ENCODE measurements at regions not wholly inside any gene's neighbourhood (a gene's known extent, or its start where the extent isn't known, plus 50 kb on each side); places are given as distances from the start of the nearest gene placed in this dataset.

DNA sequence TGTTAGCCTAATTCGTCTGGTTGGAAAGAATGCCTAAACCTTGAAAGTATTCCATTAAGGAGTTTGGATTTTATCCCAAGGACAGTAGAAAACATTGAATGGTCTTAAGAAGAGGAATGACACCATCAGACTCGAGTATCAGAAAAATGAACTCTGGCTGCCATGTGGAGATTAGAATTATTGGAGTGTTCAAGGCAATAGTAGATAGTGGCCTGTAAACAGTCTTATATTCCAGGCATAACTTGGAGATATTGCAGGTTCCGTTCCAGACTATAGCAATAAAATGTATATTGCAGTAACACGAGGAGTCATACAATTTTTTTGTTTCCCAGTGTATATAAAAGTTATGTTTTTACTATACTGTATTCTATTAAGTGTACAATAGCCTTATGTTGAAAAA, 130.9 kb downstream of the GDAP2 start:
- TF ChIP-seq SRF (IDR thresholded peaks at IDR 0.05; ENCODE audit: low read depth): no peak
- TF ChIP-seq, protein P1, sequence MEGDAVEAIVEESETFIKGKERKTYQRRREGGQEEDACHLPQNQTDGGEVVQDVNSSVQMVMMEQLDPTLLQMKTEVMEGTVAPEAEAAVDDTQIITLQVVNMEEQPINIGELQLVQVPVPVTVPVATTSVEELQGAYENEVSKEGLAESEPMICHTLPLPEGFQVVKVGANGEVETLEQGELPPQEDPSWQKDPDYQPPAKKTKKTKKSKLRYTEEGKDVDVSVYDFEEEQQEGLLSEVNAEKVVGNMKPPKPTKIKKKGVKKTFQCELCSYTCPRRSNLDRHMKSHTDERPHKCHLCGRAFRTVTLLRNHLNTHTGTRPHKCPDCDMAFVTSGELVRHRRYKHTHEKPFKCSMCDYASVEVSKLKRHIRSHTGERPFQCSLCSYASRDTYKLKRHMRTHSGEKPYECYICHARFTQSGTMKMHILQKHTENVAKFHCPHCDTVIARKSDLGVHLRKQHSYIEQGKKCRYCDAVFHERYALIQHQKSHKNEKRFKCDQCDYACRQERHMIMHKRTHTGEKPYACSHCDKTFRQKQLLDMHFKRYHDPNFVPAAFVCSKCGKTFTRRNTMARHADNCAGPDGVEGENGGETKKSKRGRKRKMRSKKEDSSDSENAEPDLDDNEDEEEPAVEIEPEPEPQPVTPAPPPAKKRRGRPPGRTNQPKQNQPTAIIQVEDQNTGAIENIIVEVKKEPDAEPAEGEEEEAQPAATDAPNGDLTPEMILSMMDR (IDR thresholded peaks at IDR 0.05 in 2 of 3, conservative IDR thresholded peaks at IDR 0.05 in 1 of 3; ENCODE audit: borderline replicate concordance in 1 of 3, insufficient read depth in 1 of 3, low read depth in 2 of 3, low read length in 2 of 3): no peak
- TF ChIP-seq POLR2AphosphoS5 (IDR thresholded peaks at IDR 0.05; ENCODE audit: low read depth, low read length): no peak
- no peak for TF ChIP-seq CEBPB (IDR thresholded peaks at IDR 0.05; ENCODE audit: low read depth)
- no peak for TF ChIP-seq YY1 (IDR thresholded peaks at IDR 0.05; ENCODE audit: extremely low read depth, insufficient replicate concordance, low read depth, low read length)
- TF ChIP-seq ELF1 (IDR thresholded peaks at IDR 0.05; ENCODE audit: borderline replicate concordance, low read depth): no peak
- TF ChIP-seq SIN3A (IDR thresholded peaks at IDR 0.05; ENCODE audit: low read depth): no peak
- TF ChIP-seq, protein P2, sequence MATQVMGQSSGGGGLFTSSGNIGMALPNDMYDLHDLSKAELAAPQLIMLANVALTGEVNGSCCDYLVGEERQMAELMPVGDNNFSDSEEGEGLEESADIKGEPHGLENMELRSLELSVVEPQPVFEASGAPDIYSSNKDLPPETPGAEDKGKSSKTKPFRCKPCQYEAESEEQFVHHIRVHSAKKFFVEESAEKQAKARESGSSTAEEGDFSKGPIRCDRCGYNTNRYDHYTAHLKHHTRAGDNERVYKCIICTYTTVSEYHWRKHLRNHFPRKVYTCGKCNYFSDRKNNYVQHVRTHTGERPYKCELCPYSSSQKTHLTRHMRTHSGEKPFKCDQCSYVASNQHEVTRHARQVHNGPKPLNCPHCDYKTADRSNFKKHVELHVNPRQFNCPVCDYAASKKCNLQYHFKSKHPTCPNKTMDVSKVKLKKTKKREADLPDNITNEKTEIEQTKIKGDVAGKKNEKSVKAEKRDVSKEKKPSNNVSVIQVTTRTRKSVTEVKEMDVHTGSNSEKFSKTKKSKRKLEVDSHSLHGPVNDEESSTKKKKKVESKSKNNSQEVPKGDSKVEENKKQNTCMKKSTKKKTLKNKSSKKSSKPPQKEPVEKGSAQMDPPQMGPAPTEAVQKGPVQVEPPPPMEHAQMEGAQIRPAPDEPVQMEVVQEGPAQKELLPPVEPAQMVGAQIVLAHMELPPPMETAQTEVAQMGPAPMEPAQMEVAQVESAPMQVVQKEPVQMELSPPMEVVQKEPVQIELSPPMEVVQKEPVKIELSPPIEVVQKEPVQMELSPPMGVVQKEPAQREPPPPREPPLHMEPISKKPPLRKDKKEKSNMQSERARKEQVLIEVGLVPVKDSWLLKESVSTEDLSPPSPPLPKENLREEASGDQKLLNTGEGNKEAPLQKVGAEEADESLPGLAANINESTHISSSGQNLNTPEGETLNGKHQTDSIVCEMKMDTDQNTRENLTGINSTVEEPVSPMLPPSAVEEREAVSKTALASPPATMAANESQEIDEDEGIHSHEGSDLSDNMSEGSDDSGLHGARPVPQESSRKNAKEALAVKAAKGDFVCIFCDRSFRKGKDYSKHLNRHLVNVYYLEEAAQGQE (IDR thresholded peaks at IDR 0.05; ENCODE audit: low read depth): no peak
- TF ChIP-seq TCF7L2 (IDR thresholded peaks at IDR 0.05; ENCODE audit: borderline replicate concordance, extremely low read depth, insufficient read depth, insufficient read length): no peak
- TF ChIP-seq JUND (IDR thresholded peaks at IDR 0.05): no peak
- no peak for TF ChIP-seq EZH2 (IDR thresholded peaks at IDR 0.05)
- no peak for TF ChIP-seq ZFX (IDR thresholded peaks at IDR 0.05)
